AG04449 (cell line): ENCODE measurements at regions not wholly inside any gene's neighbourhood (a gene's known extent, or its start where the extent isn't known, plus 50 kb on each side); places are given as distances from the start of the nearest gene placed in this dataset.
A peak's percentile ranks its signal among the peaks of the same experiment; 100 is the strongest.

ENCODE experiments used
- CTCF ChIA-PET: fragments of 350-600 bp; formaldehyde crosslinking; extraction: SDS; loops from one replicate; lab custom pipeline; 2021; ENCODE audit warnings: antibody characterized with exemption; lab: Yijun Ruan, JAX
- POLR2A ChIA-PET: fragments of 400-600, 350-600 bp; formaldehyde crosslinking; extraction: SDS; loops from one replicate; lab custom pipeline; 2020; ENCODE audit warnings: antibody characterized with exemption, inconsistent platforms; lab: Yijun Ruan, JAX
- DNase-seq: peaks from one replicate; pipeline ENCODE4 v3.0.0-alpha.2; 2010; ENCODE audit warnings: low read depth, low spot score
- H3K4me3 ChIP-seq: 2 replicates; pipeline ENCODE4 v1.5.1; 2011; ENCODE audit warnings: low read depth, mild to moderate bottlenecking, control low read depth, low read length
- TF ChIP-seq, protein P1 (sequence below): IDR thresholded peaks from one replicate; pipeline ENCODE4 v1.5.1; 2011; ENCODE audit warnings: mild to moderate bottlenecking, moderate library complexity, low read length, control low read depth, inconsistent platforms; ENCODE audit not compliant: insufficient read depth; ENCODE audit errors: missing control alignments

DNA sequence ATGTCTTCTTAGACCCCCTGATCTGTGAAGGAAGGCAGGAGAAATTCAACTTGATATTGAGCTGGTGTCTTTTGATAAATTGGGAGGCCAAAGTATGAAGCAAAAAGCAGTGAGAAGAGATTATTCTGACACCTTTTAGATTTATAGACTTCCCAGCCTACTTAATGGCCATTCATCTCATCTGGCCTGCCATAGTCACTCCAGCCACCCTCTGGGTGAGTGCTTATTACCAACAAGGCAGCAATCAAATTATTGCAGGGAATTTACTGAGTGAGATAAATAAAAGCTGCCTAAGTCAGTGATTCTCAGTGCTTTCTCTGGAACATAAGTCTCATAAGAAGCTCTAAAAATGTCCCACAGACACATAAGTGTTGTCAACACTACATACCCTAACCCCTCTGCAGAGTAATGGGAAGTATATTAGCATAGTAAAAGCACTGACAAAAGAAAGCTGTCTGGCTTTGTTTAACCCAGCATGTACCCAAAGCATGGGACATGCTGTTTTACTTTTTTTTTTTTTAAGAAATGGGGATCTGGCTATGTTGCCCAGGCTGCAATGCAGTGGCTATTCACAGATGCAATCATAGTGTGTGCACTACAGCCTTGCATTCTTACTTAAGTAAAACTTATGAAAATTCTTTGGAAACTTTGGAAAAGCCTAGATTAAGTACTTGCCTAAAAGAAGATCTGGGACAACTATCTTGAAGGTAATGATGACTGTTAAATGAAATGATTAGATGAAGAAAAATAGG lies 725.3 kb downstream of the TUSC7 start:
- CTCF ChIA-PET: no interaction called here
- TF ChIP-seq, protein P1, sequence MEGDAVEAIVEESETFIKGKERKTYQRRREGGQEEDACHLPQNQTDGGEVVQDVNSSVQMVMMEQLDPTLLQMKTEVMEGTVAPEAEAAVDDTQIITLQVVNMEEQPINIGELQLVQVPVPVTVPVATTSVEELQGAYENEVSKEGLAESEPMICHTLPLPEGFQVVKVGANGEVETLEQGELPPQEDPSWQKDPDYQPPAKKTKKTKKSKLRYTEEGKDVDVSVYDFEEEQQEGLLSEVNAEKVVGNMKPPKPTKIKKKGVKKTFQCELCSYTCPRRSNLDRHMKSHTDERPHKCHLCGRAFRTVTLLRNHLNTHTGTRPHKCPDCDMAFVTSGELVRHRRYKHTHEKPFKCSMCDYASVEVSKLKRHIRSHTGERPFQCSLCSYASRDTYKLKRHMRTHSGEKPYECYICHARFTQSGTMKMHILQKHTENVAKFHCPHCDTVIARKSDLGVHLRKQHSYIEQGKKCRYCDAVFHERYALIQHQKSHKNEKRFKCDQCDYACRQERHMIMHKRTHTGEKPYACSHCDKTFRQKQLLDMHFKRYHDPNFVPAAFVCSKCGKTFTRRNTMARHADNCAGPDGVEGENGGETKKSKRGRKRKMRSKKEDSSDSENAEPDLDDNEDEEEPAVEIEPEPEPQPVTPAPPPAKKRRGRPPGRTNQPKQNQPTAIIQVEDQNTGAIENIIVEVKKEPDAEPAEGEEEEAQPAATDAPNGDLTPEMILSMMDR: no peak
- H3K4me3 ChIP-seq: no peak overlapping the region
- POLR2A ChIA-PET: no interaction called here
- no peak for DNase-seq

- TF ChIP-seq, protein P1: no peak
- ChIA-PET CTCF (interaction anchor here (0.7 kb wide), 1 partner anchor 59 kb away, joined by 3 read pairs; no protein-coding TSS in a partner anchor), POLR2A (no interaction called here)
- DNase-seq: no peak
- H3K4me3 ChIP-seq: no peak overlapping the region
Observed at GRCh38 chr3:117435506-117435905, 725.9 kb downstream of the TUSC7 start.

- CTCF ChIA-PET: interaction anchor here (0.6 to 3.1 kb wide), 8 partner anchors 10 to 421 kb away, joined by 3 to 11 read pairs (median 3); no protein-coding TSS in a partner anchor
- TF ChIP-seq, protein P1: peak; percentile 42
- H3K4me3 ChIP-seq: no peak overlapping the region
- DNase-seq: no peak
- POLR2A ChIA-PET: no interaction called here
Observed at GRCh38 chr3:117439812-117440211, 730.2 kb downstream of the TUSC7 start.

GRCh38 chr3:117441851-117442250 lies 732.3 kb downstream of the TUSC7 start:
- no peak for DNase-seq

GRCh38 chr3:117442566-117442965 lies 733.0 kb downstream of the TUSC7 start:
- POLR2A ChIA-PET: no interaction called here
- CTCF ChIA-PET: no interaction called here
- DNase-seq: no peak
- H3K4me3 ChIP-seq: no peak overlapping the region
- TF ChIP-seq, protein P1: no peak

More at GRCh38 chr3:117441851-117442250, 732.3 kb downstream of the TUSC7 start:
- TF ChIP-seq, protein P1: no peak
- ChIA-PET CTCF (interaction anchor here (1.7 to 3.1 kb wide), 3 partner anchors 14 to 425 kb away, joined by 4 to 11 read pairs (median 6); no protein-coding TSS in a partner anchor), POLR2A (no interaction called here)
- H3K4me3 ChIP-seq: no peak overlapping the region

DNA sequence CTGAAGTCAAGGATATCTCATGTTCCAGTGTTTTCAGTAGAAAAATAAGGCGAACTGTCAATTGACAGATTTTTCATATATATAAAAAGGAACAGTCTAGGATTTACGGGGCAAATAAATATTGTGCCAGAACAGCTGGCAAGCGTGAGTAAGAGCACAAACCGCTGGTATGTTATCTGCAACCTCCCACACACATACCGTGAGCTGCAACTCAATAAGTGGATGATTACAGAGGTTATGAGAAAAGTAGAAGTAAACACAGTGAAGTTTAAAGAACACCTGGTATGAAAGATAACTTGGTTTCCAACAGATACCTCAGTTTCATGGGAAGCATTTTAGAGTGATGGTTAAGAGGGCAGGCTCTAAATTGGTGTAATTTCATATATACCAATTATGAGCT lies 733.4 kb downstream of the TUSC7 start:
- no peak overlapping the region for H3K4me3 ChIP-seq
- POLR2A ChIA-PET: no interaction called here
- TF ChIP-seq, protein P1: no peak
- CTCF ChIA-PET: no interaction called here
- DNase-seq: no peak
